ENCODE measurements at regions not wholly inside any gene's neighbourhood (a gene's known extent, or its start where the extent isn't known, plus 50 kb on each side); places are given as distances from the start of the nearest gene placed in this dataset.

DNA sequence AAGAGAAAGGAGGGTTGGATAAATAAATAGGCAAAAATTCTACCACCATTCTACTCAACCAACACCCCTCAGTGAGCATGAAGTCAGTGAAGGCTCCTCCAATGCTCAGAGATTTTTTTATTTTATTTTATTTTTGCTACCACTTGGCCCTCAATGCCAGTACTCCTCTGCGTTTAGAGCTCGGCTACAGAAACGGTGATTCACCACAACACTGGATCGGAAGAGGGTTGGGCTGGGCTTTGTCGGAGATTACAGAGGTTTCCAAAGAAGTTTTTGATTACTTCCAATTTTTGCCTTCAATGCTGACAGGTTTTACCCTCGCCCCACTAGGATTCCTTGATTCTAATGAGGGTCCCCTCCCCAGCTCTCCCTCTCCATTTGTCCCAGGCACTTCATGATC lies 1027.2 kb upstream of the TMEM132C start:
- TF ChIP-seq, protein P1, sequence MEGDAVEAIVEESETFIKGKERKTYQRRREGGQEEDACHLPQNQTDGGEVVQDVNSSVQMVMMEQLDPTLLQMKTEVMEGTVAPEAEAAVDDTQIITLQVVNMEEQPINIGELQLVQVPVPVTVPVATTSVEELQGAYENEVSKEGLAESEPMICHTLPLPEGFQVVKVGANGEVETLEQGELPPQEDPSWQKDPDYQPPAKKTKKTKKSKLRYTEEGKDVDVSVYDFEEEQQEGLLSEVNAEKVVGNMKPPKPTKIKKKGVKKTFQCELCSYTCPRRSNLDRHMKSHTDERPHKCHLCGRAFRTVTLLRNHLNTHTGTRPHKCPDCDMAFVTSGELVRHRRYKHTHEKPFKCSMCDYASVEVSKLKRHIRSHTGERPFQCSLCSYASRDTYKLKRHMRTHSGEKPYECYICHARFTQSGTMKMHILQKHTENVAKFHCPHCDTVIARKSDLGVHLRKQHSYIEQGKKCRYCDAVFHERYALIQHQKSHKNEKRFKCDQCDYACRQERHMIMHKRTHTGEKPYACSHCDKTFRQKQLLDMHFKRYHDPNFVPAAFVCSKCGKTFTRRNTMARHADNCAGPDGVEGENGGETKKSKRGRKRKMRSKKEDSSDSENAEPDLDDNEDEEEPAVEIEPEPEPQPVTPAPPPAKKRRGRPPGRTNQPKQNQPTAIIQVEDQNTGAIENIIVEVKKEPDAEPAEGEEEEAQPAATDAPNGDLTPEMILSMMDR (IDR thresholded peaks at IDR 0.05; ENCODE audit: control insufficient read depth, insufficient read depth, low read depth, low read length, missing control alignments) = no peak
- no peak for DNase-seq (ENCODE audit: low read depth)
- H3K4me3 ChIP-seq (ENCODE audit: control insufficient read depth, low read depth, low read length) = no peak overlapping the region

DNA sequence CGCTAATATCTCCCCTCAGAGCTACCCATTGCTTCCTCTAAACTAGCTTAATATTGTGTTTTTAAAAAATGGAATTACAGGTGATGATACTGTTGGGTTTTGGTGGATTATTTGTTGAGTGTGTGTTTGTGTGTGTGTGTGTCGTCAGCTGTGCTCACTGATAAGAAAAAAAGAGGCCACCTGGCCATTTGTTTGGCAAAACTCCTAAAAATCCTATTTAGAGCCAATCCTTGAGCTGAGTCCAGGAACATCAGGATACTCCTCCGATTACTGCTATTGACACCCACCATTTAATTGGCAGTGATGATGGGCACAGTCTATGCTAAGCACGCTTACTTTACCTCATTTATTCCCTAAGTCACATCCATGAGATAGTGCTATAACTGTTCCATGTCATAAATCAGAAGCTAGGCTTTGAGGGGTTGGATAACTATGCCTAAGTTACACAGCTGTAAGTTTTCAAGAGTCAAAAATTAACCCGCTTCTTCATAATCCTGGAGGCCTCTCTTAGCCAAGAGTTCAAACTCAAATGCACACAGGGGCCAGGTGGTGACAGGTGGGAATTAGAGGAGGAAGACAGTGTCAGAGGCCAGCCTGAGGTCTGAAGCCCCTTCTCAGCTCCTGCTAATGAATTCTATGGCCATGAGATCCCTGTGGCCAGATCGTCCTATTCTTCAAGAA lies 1026.6 kb upstream of the TMEM132C start:
- H3K4me3 ChIP-seq (ENCODE audit: control insufficient read depth, low read depth, low read length) = no peak overlapping the region
- TF ChIP-seq, protein P1 (IDR thresholded peaks at IDR 0.05; ENCODE audit: control insufficient read depth, insufficient read depth, low read depth, low read length, missing control alignments) = no peak
- no peak for DNase-seq (ENCODE audit: low read depth)

DNA sequence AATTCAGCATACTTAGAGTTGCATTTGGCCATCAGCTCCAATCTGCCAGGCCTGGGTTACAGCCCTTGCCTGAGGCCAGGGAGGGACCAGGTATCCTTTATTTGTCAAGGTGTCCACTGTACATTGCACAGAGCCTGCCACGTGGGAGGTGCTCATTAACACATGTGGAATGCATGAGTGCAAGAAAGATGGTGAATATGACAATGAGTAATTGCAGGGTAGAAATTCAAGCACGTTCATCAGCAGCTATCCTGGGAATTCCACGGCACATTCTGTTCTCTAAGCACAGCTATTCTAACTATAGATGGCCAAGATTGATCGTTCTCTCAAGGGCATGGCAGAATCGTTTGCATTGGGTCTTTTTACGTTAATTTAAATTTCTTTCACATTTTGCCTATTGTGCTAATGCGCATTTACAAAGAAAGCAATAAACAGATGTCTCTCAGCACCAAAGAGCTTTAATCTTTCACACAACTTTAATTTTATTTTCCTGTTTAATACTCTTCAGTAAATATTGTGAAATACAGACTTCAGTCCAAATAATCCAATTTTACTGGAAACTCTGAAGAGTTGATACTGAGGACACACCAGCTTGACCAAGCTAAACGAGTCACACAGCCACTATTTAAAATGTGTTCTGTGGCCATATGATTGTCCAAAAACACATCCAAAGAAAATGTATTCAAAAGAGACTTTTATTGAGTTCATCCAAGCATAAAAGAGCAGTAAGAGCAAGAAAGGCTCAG lies 1025.7 kb upstream of the TMEM132C start:
- TF ChIP-seq, protein P1 (IDR thresholded peaks at IDR 0.05; ENCODE audit: control insufficient read depth, insufficient read depth, low read depth, low read length, missing control alignments) = no peak
- no peak overlapping the region for H3K4me3 ChIP-seq (ENCODE audit: control insufficient read depth, low read depth, low read length)
- no peak for DNase-seq (ENCODE audit: low read depth)

DNA sequence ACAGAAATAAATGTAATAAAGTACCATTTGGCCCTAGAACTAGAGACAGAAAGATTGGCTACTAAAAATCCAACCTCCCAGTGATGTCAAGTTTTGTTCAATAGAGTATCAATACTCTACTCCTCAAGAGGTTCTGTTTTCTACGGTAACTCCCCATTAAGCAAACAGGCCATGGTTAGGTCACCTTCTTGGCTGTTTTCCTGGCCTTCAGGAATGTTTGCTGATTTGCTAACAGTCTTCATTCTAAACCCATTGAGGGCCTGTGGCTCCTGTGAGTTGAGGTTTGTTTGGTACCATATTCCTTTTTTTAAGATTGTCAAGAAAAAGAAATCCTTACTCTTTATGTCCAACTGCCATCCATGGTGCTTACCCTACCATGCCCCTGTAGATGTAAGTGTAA lies 1022.0 kb upstream of the TMEM132C start:
- no peak overlapping the region for H3K4me3 ChIP-seq (ENCODE audit: control insufficient read depth, low read depth, low read length)
- no peak for DNase-seq (ENCODE audit: low read depth)
- TF ChIP-seq, protein P1 (IDR thresholded peaks at IDR 0.05; ENCODE audit: control insufficient read depth, insufficient read depth, low read depth, low read length, missing control alignments) = no peak

DNA sequence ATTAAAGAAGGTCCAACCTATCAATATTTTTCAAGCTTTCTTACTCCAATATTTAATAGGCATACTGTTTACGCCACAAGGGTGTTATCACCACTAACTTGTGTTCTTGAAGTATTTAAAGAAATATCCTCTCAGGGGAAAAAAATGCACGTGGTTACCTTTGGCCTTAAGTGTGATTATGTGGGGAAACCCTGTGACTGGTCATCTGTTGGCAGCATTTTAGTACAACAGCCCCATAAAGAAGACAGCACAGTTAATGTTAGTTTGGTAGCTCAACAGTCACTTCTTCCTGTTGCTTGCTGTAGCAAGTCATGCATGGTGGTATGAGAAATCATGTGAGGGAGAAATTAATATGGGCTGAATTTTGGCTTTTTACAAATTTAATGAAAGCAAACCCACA lies 1021.5 kb upstream of the TMEM132C start:
- no peak overlapping the region for H3K4me3 ChIP-seq (ENCODE audit: control insufficient read depth, low read depth, low read length)
- DNase-seq (ENCODE audit: low read depth) = peak; percentile 54
- TF ChIP-seq, protein P1 (IDR thresholded peaks at IDR 0.05; ENCODE audit: control insufficient read depth, insufficient read depth, low read depth, low read length, missing control alignments) = no peak

DNA sequence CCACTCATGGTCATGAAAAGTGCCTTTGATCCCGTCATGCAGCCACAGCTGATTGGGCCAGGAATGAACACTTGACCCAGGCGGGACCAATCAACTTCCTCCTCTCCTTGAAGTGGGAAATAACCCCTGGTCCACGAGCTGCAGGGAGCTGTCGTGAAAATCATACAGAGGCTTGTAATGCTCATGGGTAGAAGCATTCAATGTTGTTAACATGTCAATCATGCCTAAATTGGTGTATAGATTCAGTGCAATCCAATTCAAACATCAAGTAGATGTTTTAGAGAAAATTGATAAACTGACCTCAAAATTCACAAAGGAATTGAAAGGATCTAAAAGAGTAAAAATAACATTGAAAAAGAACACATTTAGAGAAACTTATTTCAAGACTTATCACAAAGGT lies 1019.0 kb upstream of the TMEM132C start:
- TF ChIP-seq, protein P1 (IDR thresholded peaks at IDR 0.05; ENCODE audit: control insufficient read depth, insufficient read depth, low read depth, low read length, missing control alignments) = no peak
- DNase-seq (ENCODE audit: low read depth) = no peak

More for the DNA sequence above, 1019.0 kb upstream of the TMEM132C start:
- H3K4me3 ChIP-seq (ENCODE audit: control insufficient read depth, low read depth, low read length) = no peak overlapping the region
